HTR-8/SVneo (cell line): ENCODE measurements at regions not wholly inside any gene's neighbourhood (a gene's known extent, or its start where the extent isn't known, plus 50 kb on each side); places are given as distances from the start of the nearest gene placed in this dataset.

ENCODE experiments used
- DNase-seq: peaks from one replicate; pipeline ENCODE4 v3.0.0; 2011; ENCODE audit warnings: low spot score, mixed read lengths; ENCODE audit not compliant: insufficient read length
- FAIRE-seq: peaks from 2 replicates; lab custom pipeline; 2011; peaks lifted over from hg19 to GRCh38; lab: Jason Lieb, UNC

DNA sequence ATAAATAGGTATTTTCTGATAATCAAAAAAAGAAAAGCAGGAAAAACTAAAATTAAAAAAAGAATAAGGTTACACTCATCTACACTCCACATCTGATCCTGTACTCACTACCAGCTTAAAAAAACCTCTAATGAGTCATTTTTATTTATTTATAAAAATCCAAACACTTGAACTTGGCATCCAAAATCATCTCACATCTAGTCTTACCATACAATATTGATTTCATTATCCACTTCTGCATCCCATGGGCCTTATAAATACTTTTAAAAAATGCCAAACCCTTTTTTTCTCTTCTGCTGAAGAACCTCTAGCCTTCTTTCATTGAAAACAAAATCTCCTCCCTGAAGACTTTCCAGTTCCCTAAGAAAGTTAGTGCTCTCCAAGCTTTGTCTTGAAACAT lies 109.7 kb downstream of the TMTC3 start:
- FAIRE-seq (no peak), DNase-seq (no peak)

DNA sequence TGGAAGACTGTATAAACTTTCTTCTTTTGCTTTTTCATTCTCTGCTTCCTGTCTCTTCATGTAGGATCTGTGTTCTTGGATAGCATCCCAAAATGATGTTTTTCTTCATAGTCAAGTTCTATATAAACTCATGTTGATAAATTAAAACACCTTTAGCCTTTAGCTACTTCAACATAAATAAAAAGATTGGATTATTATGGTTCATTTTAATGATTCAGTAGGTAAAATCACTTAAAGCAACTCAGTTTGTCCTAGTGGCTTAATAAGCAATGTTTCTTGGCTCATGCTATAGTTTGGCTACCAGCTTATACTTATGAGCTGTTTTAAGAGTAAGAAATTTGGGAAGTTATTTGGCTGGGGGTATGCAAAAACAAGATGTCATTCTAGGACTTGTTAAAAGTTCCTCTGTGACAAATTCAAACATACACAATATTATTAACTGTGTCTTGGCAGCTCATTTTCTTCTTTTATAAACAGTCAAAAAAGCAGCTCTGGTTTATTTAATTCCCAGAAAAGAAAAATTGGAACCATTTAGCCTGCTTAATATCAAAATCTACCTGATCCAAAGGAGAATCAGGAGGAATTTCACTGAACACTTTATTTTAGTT lies 111.4 kb downstream of the TMTC3 start:
- FAIRE-seq (no peak), DNase-seq (no peak)

DNA sequence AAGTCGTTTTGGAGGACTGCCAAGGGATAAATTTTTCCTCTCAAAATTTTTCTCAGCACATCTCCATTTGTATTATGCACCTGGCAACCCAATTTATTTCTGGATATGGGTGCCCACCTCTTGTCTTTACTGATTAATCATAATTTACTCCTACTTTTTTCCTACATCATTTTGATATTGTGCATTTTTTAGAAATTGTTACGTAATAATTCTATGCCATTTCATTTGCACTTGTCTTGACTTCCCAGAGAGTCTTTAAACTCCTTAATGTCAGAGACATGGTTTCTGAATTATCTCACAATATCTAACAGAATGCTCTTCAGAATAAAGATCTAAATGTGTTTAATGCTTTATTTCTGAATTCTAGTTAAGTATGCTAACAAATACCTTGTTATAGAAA lies 113.1 kb downstream of the TMTC3 start:
- FAIRE-seq (no peak), DNase-seq (no peak)

DNA sequence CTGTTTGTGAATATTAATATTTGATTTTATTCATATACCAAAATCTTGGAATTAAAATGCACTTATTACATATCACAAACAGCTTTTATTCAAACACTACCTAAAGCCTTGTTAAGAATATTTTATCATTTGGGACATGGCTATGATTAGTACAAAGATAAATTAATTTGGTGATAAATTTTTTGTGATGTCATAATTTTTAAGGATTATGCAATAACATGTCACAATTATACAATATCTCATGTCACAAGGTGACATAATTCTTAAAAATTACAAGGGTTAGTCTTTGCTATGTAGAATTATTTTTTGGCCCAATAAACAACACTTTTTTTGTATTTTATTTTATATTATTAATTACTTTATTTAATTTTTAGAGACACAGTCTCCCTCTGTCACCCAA lies 113.7 kb downstream of the TMTC3 start:
- DNase-seq (no peak), FAIRE-seq (no peak)

DNA sequence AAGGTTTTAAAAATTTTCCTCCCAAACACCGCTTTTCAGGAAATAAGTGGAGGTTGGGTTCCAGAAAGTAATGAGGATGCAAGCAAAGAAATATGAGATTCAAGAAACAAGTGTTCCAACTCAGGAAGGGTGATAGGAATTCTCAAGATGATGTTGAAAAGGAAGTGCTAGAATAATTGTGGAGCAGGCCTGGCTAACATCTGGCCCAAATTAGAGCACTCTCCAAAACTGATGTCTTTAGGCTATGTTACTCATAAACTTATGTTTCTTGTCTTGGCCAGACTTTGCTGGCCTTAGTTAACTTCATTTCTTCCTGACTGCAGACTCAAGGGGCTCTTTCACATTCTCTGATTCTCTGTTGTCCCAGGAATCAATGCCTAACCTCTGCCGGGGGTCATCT lies 116.3 kb downstream of the TMTC3 start:
- no peak for FAIRE-seq
- no peak for DNase-seq

DNA sequence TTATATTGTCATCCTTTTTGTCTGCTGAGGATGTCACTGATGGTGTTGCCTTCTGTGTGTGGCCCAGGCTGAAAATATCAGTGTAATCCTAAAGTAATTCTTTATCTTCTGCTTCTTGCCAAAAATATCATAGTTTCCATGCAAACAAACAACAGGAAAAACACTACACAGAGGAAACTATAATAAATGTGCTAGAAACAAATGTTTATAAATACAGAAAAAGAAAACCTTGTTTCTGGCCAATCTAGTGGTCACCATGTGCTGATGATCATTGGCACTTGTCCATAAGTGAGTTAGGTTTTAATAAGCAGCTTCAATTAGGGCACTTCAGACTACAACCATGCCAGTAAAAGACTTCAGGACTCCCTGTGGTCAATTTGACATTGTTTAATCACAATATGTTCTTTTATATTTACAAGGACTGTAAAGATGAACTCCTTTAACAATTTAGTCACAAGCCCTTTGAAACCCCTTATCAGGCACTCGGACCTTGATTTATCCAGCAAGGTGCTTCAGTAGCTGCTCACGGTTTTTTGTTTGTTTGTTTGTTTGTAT lies 124.8 kb downstream of the TMTC3 start:
- FAIRE-seq (no peak), DNase-seq (no peak)

DNA sequence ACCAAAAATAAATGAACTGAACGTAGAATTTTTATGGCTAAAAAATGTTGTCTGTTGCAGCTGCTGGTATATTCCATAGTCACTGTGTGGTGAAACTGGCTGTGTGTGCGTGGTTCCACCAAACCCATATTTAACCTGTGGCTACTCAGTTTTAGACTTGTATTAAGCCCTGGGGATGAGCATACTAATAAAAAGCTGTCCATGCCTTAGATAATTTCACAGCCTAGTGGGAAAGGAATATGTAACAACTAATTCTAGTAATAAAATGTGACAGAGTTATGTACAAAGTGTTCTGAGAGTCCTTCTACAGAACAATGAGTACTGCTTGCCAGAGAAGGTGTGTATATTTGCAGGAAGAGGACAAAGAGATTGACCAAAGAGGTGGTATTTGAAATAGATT lies 125.5 kb downstream of the TMTC3 start:
- no peak for DNase-seq
- FAIRE-seq: no peak

DNA sequence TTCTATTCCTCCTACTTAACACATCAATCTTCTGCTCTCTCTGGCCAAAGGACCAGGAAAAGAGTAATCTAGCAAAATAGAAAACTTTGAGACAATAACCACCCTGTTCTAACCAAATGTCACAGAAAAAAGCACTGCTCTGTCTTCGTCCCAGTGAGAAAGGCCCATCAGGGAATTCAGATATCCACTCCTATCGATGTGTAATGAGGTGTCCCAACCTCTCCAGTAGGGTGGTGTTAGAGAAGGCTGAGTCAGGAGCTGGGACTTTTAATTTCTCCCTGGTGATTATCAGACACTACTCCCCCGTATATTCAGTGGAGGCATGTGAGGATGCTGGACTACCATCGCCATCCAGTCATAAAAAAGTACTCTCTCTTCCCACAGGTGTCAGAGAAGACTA lies 130.3 kb downstream of the TMTC3 start:
- DNase-seq (no peak), FAIRE-seq (no peak)

DNA sequence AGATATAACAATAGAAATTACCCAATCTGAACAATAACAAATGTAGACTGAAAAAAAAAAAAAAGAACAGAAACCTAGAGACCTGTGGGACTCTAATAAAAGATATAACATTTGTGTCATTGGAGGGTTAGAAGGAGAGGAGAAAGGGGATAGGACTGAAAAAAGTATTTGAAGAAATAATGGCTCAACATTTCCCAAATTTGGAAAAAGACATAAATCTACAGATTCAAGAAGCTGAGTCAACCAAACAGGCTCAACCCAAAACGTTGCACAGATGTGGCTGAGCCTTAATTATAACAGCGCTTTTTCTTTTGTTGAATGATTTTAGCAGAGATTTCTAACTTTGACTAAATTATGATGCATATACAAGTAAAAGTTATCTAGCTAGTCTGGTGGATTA lies 131.3 kb downstream of the TMTC3 start:
- DNase-seq: no peak

DNA sequence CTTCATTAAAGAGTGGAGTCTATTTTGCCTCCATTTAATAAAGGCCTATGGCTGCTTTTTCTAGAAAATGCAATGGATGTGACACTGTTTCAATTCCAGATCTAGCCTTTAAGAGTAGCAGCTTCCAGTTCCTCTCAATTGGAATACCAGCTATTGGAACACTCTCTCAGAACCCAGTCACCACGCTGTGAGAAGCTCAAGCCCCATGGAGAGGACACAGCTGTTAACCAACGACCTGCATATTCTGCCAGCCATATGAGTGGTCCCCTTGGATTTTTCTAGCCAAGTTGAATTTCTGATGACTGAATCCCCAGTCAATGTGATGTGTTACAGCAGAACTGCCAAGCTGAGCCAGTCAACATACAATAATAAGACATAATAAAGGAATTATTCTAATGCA lies 131.8 kb downstream of the TMTC3 start:
- DNase-seq: no peak
- FAIRE-seq: no peak

More for the DNA sequence above, 131.3 kb downstream of the TMTC3 start:
- no peak for FAIRE-seq

DNA sequence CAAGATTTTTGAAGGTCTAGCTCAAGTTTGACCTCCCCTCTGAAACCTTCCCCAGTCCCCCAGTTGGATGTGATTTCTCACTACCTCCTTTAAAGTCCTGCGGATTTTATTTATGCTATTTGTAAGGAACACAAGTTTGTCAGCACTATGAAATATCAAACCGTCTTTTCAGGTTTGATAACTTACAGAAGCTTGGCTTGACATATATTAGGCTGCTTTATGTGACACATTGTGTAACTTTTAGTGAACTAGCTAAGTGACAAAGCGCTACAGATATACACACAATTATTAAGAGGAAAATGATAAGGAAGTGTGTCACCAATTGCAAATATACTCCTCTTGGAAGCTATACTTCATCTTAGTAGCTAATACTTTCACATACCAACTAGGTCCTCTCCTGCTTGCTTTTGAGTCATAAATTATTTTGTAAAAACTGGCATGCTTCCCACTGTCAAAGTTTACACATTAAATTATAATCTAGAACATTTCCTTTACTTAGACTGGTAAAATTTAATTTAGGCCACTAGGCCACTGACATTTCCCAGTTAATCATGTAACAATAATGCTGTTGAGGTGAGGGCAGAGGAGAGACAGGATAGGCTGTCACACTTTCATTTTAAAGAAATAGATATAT lies 149.5 kb downstream of the TMTC3 start:
- DNase-seq (no peak), FAIRE-seq (no peak)

DNA sequence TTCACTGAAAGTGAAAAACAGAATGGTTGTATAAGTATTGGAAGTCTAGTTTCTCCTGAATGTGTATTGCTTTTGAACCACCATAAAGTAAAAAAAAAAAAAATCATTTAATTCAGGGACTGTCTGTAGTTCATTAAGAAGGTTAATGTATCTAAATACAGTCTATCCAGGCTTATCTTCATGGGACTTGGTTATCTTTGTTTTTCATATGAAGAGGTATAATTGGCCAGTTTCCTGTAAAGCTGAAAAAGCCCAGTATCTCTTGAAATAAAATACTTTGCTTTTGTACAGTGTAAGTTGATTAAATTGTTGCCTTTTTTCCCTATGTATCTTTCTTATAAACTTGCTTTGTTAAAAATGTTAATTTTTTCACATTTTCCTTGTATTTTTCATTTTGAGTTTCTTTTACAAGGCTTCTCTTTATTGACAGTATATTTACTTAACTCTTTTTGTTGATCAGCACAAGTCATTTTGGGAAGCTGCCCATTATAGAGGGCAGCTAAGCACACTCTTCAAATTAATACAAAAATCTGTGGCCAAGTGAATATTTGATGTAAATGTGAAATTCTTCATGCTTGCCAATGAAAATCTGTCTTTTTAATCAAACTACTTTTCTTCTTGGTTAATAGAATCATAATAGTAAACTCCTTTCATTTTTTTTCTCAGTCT lies 156.0 kb downstream of the TMTC3 start:
- DNase-seq (no peak), FAIRE-seq (no peak)

DNA sequence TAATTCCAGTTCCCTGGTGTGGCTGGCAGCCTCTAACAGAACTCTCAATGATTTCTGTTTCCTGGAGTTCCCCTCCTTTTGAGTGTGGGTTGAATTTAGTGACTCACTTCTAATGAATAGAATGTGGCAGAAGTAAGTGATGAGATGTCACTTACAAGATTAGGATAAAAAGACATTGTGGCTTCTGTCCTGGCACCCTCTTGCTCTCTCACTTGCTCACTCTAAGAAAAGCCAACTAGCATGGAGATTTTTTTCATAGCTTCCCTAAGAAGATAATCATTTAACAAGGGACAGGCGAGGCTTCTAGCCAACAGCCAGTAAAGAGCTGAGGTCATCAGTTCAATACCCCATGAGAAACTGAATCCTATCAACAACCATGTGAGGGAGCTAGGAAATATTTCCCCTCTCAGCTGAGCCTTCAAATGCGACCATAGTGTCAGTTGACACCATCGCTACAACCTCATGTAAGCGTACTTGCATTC lies 156.7 kb downstream of the TMTC3 start:
- FAIRE-seq: peak; percentile 67
- DNase-seq: peak; percentile 4

DNA sequence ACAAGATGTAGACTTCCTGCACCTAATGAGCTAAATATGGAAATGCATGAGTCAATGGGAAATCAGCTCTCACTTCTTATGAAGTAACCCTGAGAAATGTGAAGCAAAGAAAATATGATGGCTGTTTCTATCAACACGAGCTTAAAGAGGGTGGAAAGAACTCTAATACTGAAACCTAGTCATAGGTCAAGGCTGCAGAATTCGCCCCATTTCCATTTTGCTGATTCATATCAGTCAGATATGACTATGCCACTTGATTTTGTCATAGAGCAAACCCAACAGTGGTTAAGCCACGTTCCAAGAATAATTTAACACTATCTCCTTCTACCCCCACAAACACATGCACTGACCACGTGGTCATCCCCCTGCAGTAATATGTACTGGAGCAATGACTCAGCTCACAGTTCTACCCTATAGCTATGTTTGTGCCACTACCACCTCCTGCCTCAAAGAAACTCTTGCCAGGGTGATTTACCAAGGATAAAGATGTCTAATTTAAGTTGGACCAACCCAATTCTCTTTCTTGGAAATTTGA lies 157.5 kb downstream of the TMTC3 start:
- FAIRE-seq (peak; percentile 78), DNase-seq (peak; percentile 44)

DNA sequence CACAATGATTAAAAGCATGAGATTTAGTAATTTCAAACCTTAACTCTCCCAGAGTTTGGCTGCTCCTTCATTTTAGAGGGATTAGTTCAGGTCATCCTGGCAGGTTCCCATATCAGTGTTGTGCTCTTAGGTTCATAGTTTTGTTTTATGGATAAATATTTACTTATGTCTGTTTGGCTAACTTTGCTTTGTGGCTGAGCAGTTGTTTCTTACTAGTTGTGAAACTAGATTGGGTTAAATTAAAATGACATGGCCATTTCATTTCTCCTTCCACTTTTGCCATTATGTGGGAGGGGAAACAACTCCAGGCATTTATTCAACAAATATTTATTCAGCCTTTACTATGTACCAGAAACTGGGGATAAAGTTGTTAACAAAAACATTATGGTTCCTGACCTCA lies 158.8 kb downstream of the TMTC3 start:
- DNase-seq: no peak
- no peak for FAIRE-seq

DNA sequence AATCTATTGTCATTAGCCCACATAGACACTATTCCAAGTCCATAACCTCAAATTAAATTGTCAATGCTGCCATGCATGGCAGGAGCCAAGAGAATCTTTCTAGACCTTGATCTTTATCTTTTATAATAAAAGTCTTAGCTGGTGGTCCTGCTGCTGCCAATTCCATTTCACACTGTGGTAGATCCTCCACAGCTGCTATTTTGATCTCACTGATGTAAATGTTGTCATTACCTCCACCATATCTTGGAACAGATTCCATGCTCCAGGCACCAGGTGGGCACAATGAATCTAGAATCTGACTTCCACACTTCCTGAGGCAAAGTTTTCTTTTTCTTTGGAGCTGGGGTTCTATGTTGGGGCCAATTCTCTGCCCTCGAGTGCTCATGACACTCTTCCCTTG lies 161.2 kb downstream of the TMTC3 start:
- DNase-seq (no peak), FAIRE-seq (no peak)

DNA sequence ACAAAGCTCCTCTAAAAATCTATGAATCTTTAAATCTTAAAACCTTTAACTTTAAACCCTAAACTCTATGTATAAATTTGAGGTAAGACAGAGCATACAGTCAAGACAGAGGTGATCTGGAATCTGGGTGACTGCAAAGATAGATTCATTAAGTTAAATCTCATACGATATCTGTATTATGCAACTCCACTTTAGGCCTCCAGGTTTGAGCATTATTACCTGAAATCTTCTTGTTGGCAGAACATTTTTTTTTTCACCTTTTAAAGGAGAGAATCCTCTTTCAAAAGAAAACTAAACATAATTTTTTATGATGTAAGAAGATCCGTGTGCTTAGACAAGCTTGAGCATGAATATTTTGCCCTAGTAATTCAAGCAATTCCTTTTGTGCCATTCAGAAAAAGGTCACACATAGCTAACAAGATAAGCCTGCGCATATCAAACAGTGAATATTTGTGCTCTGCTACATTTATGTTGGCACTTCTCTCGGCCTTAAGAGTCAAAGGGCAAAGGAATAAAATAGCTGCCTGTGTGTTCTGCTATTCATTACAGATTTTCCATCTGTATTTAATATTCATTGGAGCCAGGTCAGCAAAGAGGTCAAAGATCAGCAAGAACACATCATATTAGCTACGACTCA lies 163.3 kb downstream of the TMTC3 start:
- DNase-seq: no peak
- FAIRE-seq: no peak

DNA sequence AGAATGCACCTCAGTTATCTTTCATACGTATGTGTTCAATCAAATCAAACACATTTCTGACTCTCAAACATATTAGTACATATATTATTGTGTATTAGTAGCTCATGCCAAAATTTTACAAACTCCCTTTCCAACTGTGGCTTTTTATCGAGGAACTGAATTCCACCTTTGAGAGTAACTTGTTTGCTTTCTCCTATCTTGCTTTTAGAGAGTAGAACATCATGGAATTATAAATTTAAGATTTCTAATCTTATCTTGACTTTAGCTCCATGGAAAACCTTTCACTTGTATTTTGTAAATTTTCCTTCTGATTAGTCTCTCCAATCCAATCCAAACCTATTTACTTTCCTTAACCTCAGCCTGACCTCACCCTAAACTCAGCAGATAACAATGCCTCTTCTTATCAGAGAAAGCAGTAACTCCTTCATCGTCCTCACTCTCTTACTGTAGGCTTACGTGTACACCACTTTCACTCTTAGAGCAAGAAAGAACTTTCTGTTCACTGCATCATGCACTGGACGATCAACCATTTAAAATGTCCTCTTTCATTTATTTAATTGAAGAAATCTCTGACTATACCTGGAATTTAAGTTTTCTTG lies 164.5 kb downstream of the TMTC3 start:
- DNase-seq (no peak), FAIRE-seq (no peak)

DNA sequence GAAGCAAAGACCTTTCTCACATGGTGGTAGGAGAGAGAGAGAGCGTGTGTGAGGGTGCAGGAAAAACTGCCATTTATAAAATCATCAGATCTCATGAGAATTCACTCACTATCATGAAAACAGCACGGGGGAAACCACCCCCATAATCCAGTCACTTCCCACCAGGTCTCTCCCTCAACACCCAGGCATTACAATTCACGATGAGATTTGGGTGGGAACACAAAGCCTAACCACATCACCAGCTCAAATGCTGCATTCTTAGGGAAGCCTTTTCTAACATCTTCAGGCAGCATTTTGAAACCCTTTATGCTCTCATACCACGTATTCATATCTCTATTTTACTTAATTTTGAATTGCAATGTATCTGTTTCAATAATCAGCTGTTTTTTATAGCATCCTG lies 165.9 kb downstream of the TMTC3 start:
- FAIRE-seq (no peak), DNase-seq (no peak)

DNA sequence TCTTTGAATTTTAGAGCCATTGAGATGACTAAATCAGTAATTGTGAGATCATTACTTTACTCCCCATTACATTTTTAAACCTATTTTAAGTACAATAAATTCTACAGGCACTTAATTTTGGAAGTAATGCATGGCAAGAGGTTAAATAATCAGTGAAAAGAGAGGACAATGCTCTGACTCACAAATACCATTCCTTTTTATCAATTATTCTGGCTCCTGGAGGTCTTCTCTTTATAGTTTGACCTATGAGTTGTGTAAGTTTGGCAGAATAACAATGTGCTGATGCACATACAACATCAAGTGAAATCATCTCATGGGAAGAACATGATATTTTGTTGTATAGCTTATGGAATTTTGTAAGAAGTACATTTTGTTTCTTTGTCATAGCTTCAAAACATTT lies 166.7 kb downstream of the TMTC3 start:
- no peak for DNase-seq
- no peak for FAIRE-seq
